SK-N-SH (cell line): ENCODE measurements at regions not wholly inside any gene's neighbourhood (a gene's known extent, or its start where the extent isn't known, plus 50 kb on each side); places are given as distances from the start of the nearest gene placed in this dataset.

ENCODE experiments used
- CTCF ChIA-PET: fragments of 300-600, 350-600 bp; formaldehyde crosslinking; extraction: SDS; loops from one replicate; lab custom pipeline; 2021; lab: Yijun Ruan, JAX
- POLR2A ChIA-PET: fragments of 350-600 bp; sonication (Branson Sonifier 250); formaldehyde crosslinking; extraction: SDS; loops from one replicate; lab custom pipeline; 2020; ENCODE audit warnings: antibody characterized with exemption, inconsistent platforms; lab: Yijun Ruan, JAX
- DNase-seq: peaks from one replicate; pipeline ENCODE4 v3.0.0; 2012
- H2AFZ ChIP-seq: fragments of 200-600 bp; sonication (generic); 2 replicates; pipeline ENCODE4 v1.8.1; 2016; ENCODE audit warnings: antibody characterized with exemption, mild to moderate bottlenecking, low read depth
- H3F3A ChIP-seq: fragments of 200-600 bp; sonication (generic); replicated peaks from 2 replicates; pipeline ENCODE3; 2016; ENCODE audit warnings: antibody characterized with exemption, mild to moderate bottlenecking; ENCODE audit not compliant: insufficient read depth
- H3K27ac ChIP-seq, 2 experiments: fragments of 200-500 bp in 1 of 2; fragments of 200-600 bp in 1 of 2; sonication (Bioruptor generic) in 1 of 2; sonication (generic), shearing (Covaris generic) in 1 of 2; 2 replicates each; pipeline versions ENCODE4 v1.5.1 to v1.6.1; 2014 to 2016; ENCODE audit warnings: low read depth in 2 of 2, inconsistent platforms in 1 of 2, low read length in 1 of 2, mild to moderate bottlenecking in 1 of 2, mixed read lengths in 1 of 2
- H3K27me3 ChIP-seq: fragments of 200-600 bp; sonication (generic), shearing (Covaris generic); 2 replicates; pipeline ENCODE4 v1.6.1; 2016; ENCODE audit warnings: mixed run types; ENCODE audit not compliant: insufficient read depth
- H3K36me3 ChIP-seq, 2 experiments: fragments of 200-500 bp in 1 of 2; fragments of 200-600 bp in 1 of 2; sonication (Bioruptor generic) in 1 of 2; sonication (generic) in 1 of 2; replicated peaks in 1 of 2; 2 replicates each; pipeline versions ENCODE3 to v1.5.1; 2014 to 2016; ENCODE audit warnings: low read length in 1 of 2, mild to moderate bottlenecking in 1 of 2; ENCODE audit not compliant: insufficient read depth in 2 of 2, control insufficient read depth in 1 of 2
- H3K4me1 ChIP-seq, 2 experiments: fragments of 200-500 bp in 1 of 2; fragments of 200-600 bp in 1 of 2; sonication (Bioruptor generic) in 1 of 2; sonication (generic), shearing (Covaris generic) in 1 of 2; 2 replicates each; pipeline versions ENCODE4 v1.5.1 to v1.6.1; 2014 to 2016; ENCODE audit warnings: low read depth in 1 of 2, low read length in 1 of 2, mixed run types in 1 of 2; ENCODE audit not compliant: insufficient read depth in 2 of 2, control insufficient read depth in 1 of 2
- H3K4me2 ChIP-seq: fragments of 200-600 bp; sonication (generic), shearing (Covaris generic); 2 replicates; pipeline ENCODE4 v1.6.1; 2017; ENCODE audit warnings: mixed run types
- H3K4me3 ChIP-seq, 2 experiments: fragments of 200-500 bp in 1 of 2; fragments of 200-600 bp in 1 of 2; sonication (Bioruptor generic) in 1 of 2; sonication (generic), shearing (Covaris generic) in 1 of 2; 2 replicates each; pipeline versions ENCODE4 v1.5.1 to v1.8.1; 2014 to 2016; ENCODE audit warnings: low read depth in 2 of 2, inconsistent platforms in 1 of 2, low read length in 1 of 2, mild to moderate bottlenecking in 1 of 2, mixed read lengths in 1 of 2, moderate library complexity in 1 of 2
- H3K79me2 ChIP-seq: fragments of 200-600 bp; sonication (generic); 2 replicates; pipeline ENCODE4 v1.8.1; 2017; ENCODE audit warnings: mild to moderate bottlenecking; ENCODE audit not compliant: insufficient read depth
- H3K9ac ChIP-seq: fragments of 200-600 bp; sonication (generic); 2 replicates; pipeline ENCODE4 v1.6.1; 2017; ENCODE audit warnings: mixed run types
- H3K9me2 ChIP-seq: fragments of 200-600 bp; sonication (generic); 2 replicates; pipeline ENCODE4 v1.6.1; 2017; ENCODE audit warnings: mixed run types
- H3K9me3 ChIP-seq: fragments of 200-600 bp; sonication (generic); 2 replicates; pipeline ENCODE4 v1.6.1; 2017; ENCODE audit warnings: mixed run types, mild to moderate bottlenecking, moderate library complexity
- H4K20me1 ChIP-seq: fragments of 200-600 bp; sonication (generic); 2 replicates; pipeline ENCODE4 v1.6.1; 2017; ENCODE audit warnings: mild to moderate bottlenecking, mixed run types; ENCODE audit not compliant: insufficient read depth
- CHD2 ChIP-seq: fragments of 150-350 bp; IDR thresholded peaks from 2 replicates; pipeline ENCODE4 v1.6.1; 2018; ENCODE audit warnings: low read length; ENCODE audit not compliant: partially characterized antibody
- ELF1 ChIP-seq: IDR thresholded peaks from 2 replicates; pipeline ENCODE4 v1.4.0; 2012
- FOSL2 ChIP-seq: IDR thresholded peaks from 2 replicates; pipeline ENCODE4 v1.4.0; 2012; ENCODE audit warnings: low read depth, mild to moderate bottlenecking, moderate library complexity, borderline replicate concordance
- FOXJ3 ChIP-seq: sonication (generic); formaldehyde crosslinking; IDR thresholded peaks from 2 replicates; pipeline ENCODE4 v1.5.1; 2020; ENCODE audit warnings: mild to moderate bottlenecking, missing genetic modification reagents
- FOXM1 ChIP-seq: IDR thresholded peaks from 2 replicates; pipeline ENCODE4 v1.4.0; 2012; ENCODE audit warnings: low read depth, mild to moderate bottlenecking
- GATA2 ChIP-seq: sonication (generic); formaldehyde crosslinking; IDR thresholded peaks from 2 replicates; pipeline ENCODE4 v1.5.0; 2020; ENCODE audit warnings: mild to moderate bottlenecking, missing genetic modification reagents
- JUND ChIP-seq: IDR thresholded peaks from 2 replicates; pipeline ENCODE4 v1.4.0; 2012
- MEF2A ChIP-seq: IDR thresholded peaks from 2 replicates; pipeline ENCODE4 v1.4.0; 2012; ENCODE audit warnings: low read depth, borderline replicate concordance
- MXI1 ChIP-seq: IDR thresholded peaks from 2 replicates; pipeline ENCODE4 v1.6.1; 2012; ENCODE audit warnings: mild to moderate bottlenecking, low read depth, low read length, improper control_type of control experiment
- NRF1 ChIP-seq: IDR thresholded peaks from 2 replicates; pipeline ENCODE4 v1.6.1; 2012; ENCODE audit warnings: low read depth, mild to moderate bottlenecking, low read length
- POLR2AphosphoS5 ChIP-seq: IDR thresholded peaks from 2 replicates; pipeline ENCODE4 v1.6.1; 2012; ENCODE audit warnings: low read depth, low read length
- RAD21 ChIP-seq: IDR thresholded peaks from 2 replicates; pipeline ENCODE4 v1.6.1; 2012; ENCODE audit warnings: mild to moderate bottlenecking, low read length
- RCOR1 ChIP-seq: fragments of 150-350 bp; IDR thresholded peaks from 2 replicates; pipeline ENCODE4 v1.6.1; 2017; ENCODE audit warnings: antibody characterized with exemption, low read length
- RXRA ChIP-seq: IDR thresholded peaks from 2 replicates; pipeline ENCODE4 v1.4.0; 2012; ENCODE audit warnings: low read depth, mild to moderate bottlenecking, borderline replicate concordance
- SMC3 ChIP-seq: IDR thresholded peaks from 2 replicates; pipeline ENCODE4 v1.6.1; 2012; ENCODE audit warnings: low read depth, low read length, improper control_type of control experiment
- TEAD4 ChIP-seq: IDR thresholded peaks from 2 replicates; pipeline ENCODE4 v1.4.0; 2012; ENCODE audit warnings: mild to moderate bottlenecking, borderline replicate concordance; ENCODE audit not compliant: insufficient read depth
- YY1 ChIP-seq: IDR thresholded peaks from 2 replicates; pipeline ENCODE4 v1.4.0; 2012; ENCODE audit warnings: low read depth, mild to moderate bottlenecking
- WGBS: methylation state at CpG from one replicate; pipeline ENCODE4 v1.1.6; 2017; ENCODE audit warnings: low lambda C conversion rate; 5-methylcytosine and 5-hydroxymethylcytosine counted together
- TF ChIP-seq, protein P1 (sequence below): IDR thresholded peaks from 2 replicates; pipeline ENCODE4; 2012
- TF ChIP-seq, protein P2 (sequence below): fragments of 150-350 bp; IDR thresholded peaks from 2 replicates; pipeline ENCODE4 v1.6.1; 2016; ENCODE audit warnings: mild to moderate bottlenecking, low read depth, low read length
- TF ChIP-seq, protein P3 (sequence below): IDR thresholded peaks from 2 replicates; pipeline ENCODE4 v1.4.0; 2012; ENCODE audit warnings: low read depth, borderline replicate concordance

DNA sequence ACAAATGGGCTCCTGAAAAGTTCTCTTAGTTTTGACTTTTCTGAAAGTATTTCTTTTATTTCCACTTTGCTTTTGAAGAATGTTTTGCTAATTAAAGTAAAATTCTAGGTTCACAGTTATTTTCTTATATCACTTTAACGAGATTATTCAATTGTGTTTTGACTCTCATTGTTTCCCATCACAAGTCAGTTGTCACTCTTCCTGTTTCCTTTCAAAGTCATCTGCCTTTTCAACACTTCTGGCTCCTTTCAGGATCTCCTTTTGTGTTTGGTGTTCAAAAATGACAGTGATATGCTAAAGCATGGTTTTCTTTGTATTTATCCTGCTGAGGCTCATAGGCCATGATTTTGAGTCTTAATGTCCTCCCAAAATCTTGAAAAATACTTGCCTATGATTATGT is 235.4 kb upstream of the TAS2R1 start:
- WGBS = 28% methylated on average over 1 of the region's 1 CpG

DNA sequence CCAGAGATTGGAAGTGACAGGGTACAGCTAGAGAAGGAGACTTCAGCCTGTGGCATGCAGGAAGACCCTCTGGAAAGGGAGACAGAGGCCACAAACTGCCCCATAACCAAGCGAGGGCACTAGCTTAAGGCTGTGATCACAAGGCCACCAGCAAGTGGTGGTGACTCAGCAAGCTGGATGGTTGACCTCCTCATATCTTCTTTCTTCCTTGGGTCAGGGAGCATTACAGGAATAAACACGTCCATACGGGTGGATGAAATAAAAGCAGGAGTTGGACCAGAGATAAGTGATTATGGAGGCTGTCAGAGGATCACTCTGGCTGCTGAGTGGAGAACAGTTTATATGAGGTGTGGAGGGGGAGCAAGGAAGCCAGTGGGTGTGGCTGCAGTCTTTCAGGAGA is 234.6 kb upstream of the TAS2R1 start:
- no peak overlapping the region for H2AFZ ChIP-seq
- H3F3A ChIP-seq = no peaks in the 10 kb centered on the region
- WGBS = 32% methylated on average over 3 of the region's 3 CpGs
- TF ChIP-seq FOXM1 (no peak), FOXJ3 (CRISPR knock-in tag) (no peak), YY1 (no peak), NRF1 (no peak), RXRA (no peak), RAD21 (no peak)
- TF ChIP-seq, all 33 proteins: peak for 0
- Histone ChIP-seq H4K20me1 (no peaks in the 10 kb centered on the region), H3K4me2 (no peak overlapping the region), H3K9ac (no peak overlapping the region), H3K36me3 (no peaks in the 10 kb centered on the region), H3K4me3 (peak overlapping the region in 1 of 2 experiments; percentile 14; a peak in 1 of 4 replicates), H3K9me3 (peaks cover 12% of the 10 kb centered on the region; the same call in 1 of the 2 replicates), H3K27me3 (no peaks in the 10 kb centered on the region), H3K79me2 (no peaks in the 10 kb centered on the region), H3K4me1 (peaks cover 0 to 18% of the 10 kb centered on the region in 2 experiments; a peak in 2 of 4 replicates), H3K9me2 (no peaks in the 10 kb centered on the region), H3K27ac (no peak overlapping the region)
- POLR2A ChIA-PET = no interaction called here
- DNase-seq = no peak
- CTCF ChIA-PET = no interaction called here

More for the DNA sequence above, 235.4 kb upstream of the TAS2R1 start:
- no peak overlapping the region for H3K4me2 ChIP-seq
- no peaks in the 10 kb centered on the region for H3K9me2 ChIP-seq
- H3K9ac ChIP-seq = no peak overlapping the region
- POLR2A ChIA-PET = no interaction called here
- no peak for DNase-seq
- TF ChIP-seq MXI1 = no peak
- no peak for TF ChIP-seq SMC3
- TF ChIP-seq FOXM1 = no peak
- no peaks in the 10 kb centered on the region for H3K79me2 ChIP-seq
- peaks cover 5 to 18% of the 10 kb centered on the region in 2 experiments; a peak in 2 of 4 replicates for H3K4me1 ChIP-seq
- H3K36me3 ChIP-seq = no peaks in the 10 kb centered on the region
- CTCF ChIA-PET = no interaction called here
- H3K27me3 ChIP-seq = no peaks in the 10 kb centered on the region
- H2AFZ ChIP-seq = no peak overlapping the region
- no peaks in the 10 kb centered on the region for H4K20me1 ChIP-seq
- H3K27ac ChIP-seq = no peak overlapping the region
- no peaks in the 10 kb centered on the region for H3F3A ChIP-seq
- peaks cover 12% of the 10 kb centered on the region; the same call in 1 of the 2 replicates for H3K9me3 ChIP-seq
- no peak overlapping the region for H3K4me3 ChIP-seq

DNA sequence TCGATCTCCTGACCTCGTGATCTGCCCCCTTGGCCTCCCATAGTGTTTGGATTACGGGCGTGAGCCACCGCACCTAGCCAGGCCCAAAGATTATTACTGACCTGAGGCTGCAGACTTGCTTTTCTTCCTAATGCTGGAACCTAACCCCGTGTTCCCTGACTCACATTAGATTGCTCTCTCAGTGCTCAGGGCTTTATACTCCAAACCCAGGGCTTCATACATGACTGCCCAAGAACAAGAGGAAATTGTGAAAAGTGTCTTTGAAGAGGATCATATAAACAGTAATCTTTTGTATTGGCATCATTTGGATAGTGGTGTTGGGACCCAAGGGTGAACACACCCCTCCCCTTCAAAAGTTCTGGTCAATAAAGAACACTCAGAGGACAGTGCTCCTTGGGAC is 233.3 kb upstream of the TAS2R1 start:
- TF ChIP-seq SMC3 (no peak), ELF1 (no peak), MEF2A (no peak), FOSL2 (no peak), TEAD4 (no peak), CHD2 (no peak), RXRA (no peak), RCOR1 (no peak), FOXJ3 (CRISPR knock-in tag) (no peak), POLR2AphosphoS5 (no peak), RAD21 (no peak), GATA2 (CRISPR knock-in tag) (no peak), JUND (no peak)
- TF ChIP-seq, protein P1, sequence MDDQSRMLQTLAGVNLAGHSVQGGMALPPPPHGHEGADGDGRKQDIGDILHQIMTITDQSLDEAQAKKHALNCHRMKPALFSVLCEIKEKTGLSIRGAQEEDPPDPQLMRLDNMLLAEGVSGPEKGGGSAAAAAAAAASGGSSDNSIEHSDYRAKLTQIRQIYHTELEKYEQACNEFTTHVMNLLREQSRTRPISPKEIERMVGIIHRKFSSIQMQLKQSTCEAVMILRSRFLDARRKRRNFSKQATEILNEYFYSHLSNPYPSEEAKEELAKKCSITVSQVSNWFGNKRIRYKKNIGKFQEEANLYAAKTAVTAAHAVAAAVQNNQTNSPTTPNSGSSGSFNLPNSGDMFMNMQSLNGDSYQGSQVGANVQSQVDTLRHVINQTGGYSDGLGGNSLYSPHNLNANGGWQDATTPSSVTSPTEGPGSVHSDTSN = no peak
- TF ChIP-seq, protein P2, sequence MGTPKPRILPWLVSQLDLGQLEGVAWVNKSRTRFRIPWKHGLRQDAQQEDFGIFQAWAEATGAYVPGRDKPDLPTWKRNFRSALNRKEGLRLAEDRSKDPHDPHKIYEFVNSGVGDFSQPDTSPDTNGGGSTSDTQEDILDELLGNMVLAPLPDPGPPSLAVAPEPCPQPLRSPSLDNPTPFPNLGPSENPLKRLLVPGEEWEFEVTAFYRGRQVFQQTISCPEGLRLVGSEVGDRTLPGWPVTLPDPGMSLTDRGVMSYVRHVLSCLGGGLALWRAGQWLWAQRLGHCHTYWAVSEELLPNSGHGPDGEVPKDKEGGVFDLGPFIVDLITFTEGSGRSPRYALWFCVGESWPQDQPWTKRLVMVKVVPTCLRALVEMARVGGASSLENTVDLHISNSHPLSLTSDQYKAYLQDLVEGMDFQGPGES = no peak
- TF ChIP-seq, protein P3, sequence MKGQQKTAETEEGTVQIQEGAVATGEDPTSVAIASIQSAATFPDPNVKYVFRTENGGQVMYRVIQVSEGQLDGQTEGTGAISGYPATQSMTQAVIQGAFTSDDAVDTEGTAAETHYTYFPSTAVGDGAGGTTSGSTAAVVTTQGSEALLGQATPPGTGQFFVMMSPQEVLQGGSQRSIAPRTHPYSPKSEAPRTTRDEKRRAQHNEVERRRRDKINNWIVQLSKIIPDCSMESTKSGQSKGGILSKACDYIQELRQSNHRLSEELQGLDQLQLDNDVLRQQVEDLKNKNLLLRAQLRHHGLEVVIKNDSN = no peak
- TF ChIP-seq, all 33 proteins: peak for 0

More for the DNA sequence above, 233.3 kb upstream of the TAS2R1 start:
- ChIA-PET POLR2A (no interaction called here), CTCF (interaction anchor here (2.3 kb wide), 1 partner anchor 14 kb away, joined by 6 read pairs; no protein-coding TSS in a partner anchor)
- no peaks in the 10 kb centered on the region for H3K9me2 ChIP-seq
- H3K4me3 ChIP-seq = no peak overlapping the region
- WGBS = 53% methylated on average over 6 of the region's 6 CpGs
- no peaks in the 10 kb centered on the region for H4K20me1 ChIP-seq
- no peaks in the 10 kb centered on the region for H3F3A ChIP-seq
- H3K36me3 ChIP-seq = no peaks in the 10 kb centered on the region
- no peak overlapping the region for H3K4me2 ChIP-seq
- DNase-seq = no peak
- no peaks in the 10 kb centered on the region for H3K27me3 ChIP-seq
- H3K9me3 ChIP-seq = peaks cover 12% of the 10 kb centered on the region; the same call in 1 of the 2 replicates
- no peak overlapping the region for H2AFZ ChIP-seq
- H3K4me1 ChIP-seq = peaks cover 0 to 18% of the 10 kb centered on the region in 2 experiments; a peak in 2 of 4 replicates
- no peaks in the 10 kb centered on the region for H3K79me2 ChIP-seq
- H3K27ac ChIP-seq = no peak overlapping the region
- H3K9ac ChIP-seq = no peak overlapping the region
